22Rv1 (cell line): ENCODE measurements at regions not wholly inside any gene's neighbourhood (a gene's known extent, or its start where the extent isn't known, plus 50 kb on each side); places are given as distances from the start of the nearest gene placed in this dataset.

Source experiments
- CTCF ChIP-seq: fragments of 450-650 bp; IDR thresholded peaks from 2 replicates; pipeline ENCODE4 v1.5.1; 2017; ENCODE audit warnings: mild to moderate bottlenecking
- ZFX ChIP-seq: fragments of 450-650 bp; IDR thresholded peaks from 2 replicates; pipeline ENCODE4 v1.6.1; 2017; ENCODE audit warnings: antibody characterized with exemption, borderline replicate concordance

- TF ChIP-seq CTCF (no peak), ZFX (no peak)
These were observed 414.0 kb upstream of the PSMD7 start for GRCh38 chr16:73882651-73883050.
